RPMI7951 (cell line): ENCODE measurements at regions not wholly inside any gene's neighbourhood (a gene's known extent, or its start where the extent isn't known, plus 50 kb on each side); places are given as distances from the start of the nearest gene placed in this dataset.
"Not testable (repeated sequence)": the region's sequence is repeated elsewhere in the genome, so short reads cannot be mapped to it uniquely, and the experiment has no call there.

Experiments
- DNase-seq: peaks from one replicate; pipeline ENCODE4 v3.0.0-alpha.2; 2012; ENCODE audit warnings: low read depth

DNA sequence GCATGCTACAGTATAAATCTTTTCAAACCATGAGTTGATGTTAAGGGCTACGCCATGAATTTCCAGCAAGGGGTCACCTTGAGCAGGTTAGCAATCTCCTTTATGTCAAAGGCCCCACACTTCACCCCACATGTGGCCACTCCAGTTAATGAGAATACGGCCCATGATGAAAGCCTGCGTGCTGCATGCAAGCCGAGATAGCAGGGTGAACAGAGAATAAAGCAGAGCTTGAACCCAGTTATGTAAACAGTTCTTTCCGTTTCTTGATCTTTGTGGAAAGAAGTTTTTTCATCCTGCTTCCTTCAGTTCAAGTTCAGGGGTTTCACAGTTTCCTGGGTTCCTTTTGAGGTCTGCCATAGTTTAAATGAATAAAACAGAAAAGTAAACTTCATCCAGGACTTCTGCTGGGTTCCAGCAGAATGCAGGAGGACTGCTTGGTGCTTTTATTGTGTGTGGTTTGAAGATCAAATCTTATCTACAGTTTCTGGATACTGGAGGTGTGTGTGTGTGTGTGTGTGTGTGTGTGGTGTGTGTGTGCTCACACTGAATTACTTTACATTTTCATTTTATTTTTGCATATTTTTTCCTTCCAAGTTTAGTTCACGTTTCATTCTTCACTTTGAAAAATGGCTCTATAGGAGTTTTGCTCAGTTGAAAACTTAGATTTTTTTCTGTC, 87.1 kb downstream of the HMHB1 start:
- DNase-seq: no peak

DNA sequence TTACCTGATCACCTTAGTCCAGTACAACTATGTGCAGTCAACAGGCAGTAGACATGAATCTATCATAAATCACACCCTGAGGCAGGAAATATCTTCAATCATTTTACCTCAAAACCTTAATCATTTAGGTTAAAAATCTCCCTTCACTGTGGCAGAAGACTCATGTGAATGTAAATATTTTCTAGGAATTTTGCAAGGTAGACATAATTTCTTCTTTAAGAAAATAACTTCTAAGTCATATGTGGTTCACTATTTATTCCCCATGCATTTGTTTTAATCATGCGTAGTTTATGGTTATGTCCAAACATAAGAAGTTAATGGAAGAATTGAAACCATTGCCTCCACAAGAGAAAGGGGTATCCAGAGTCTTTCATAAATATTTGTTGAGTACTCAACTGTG, 97.0 kb downstream of the HMHB1 start:
- DNase-seq: no peak

DNA sequence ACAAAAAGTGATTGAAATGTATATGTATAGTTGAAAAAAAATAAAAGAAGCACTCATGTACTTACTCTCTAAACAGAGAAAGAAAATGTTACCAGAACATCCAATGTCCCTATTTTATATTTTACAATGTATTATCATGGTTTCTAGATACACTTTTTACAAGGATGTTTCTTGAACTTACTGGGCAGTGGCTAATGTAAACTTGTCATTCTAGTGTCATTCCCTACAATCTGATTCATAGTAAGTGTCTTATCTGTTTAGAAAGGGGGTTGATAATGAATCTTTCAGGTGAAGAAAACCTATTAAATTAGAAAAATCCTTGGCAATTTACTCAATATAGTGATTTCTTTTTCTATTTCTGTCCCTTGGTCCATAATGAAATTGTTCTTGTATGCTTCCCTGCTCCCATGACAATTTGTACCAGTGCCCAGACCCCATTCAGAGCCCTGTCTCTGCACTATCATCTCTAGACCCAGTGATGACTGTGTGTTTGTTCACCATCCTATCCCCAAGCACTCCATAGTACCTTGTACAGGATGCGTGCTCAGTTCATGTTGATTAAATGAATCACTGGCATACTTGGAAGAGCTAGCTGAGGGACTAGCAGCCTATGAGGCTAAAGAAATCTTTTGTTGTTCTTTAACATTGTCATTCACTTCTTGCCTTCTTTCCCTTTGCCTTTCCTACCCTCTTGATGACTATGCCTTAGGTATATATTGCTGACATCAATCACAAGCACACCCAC, 101.2 kb downstream of the HMHB1 start:
- peak; percentile 54 for DNase-seq

DNA sequence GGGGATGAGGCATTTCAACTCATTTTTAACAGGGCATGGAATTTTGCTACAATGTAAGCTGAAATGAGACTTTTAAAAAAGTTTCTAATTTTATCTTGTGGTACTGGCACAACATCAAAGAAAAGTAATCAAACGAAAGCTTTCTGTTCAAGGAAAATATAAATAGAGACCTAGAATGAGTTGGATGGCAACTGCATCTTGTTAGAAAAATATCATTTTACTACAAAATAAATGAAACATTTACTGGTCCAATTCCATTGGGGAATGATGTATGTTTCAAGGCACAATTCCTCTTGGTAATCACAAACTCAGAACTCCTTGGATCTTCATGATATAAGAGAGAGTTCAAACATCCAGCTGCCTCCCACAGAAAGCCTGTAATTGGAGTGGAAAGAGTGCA, 102.8 kb downstream of the HMHB1 start:
- peak; percentile 16 for DNase-seq

DNA sequence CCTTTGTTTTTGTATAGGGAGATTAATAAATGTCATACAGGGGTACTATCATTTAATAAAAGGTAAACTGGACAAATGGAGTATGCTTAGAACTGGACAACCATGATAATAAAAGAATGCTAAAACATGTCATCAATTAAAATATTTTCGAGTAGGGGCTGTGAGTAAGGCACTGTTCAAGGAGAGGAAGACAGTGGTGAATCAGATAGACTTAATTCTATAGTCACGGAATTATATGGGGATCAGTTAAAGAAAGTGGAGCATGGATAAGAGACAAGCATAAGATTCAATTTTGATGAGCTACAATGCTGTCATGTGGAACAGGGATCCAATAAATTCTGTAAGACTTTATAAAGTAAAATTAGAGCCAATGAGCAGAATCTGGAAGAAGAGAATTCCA, 104.5 kb downstream of the HMHB1 start:
- DNase-seq: no peak

DNA sequence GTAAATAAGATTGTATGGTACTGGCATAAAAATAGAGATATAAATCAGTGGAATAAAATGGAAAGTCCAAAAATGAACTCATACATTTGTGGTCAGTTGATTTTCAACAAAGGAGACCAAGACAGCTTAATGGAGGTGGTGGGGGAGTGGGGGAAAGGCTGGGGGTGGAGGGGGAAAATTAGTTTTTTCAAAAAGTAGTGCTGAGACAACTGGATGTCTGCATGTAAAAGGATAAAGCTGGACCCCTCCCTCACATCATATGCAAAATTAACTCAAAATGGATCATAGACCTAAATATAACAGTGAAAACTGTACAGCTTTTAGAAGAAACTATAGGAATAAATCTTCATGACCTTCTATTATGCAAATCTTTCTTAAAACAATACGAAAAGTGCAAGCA, 107.0 kb downstream of the HMHB1 start:
- DNase-seq: no peak

DNA sequence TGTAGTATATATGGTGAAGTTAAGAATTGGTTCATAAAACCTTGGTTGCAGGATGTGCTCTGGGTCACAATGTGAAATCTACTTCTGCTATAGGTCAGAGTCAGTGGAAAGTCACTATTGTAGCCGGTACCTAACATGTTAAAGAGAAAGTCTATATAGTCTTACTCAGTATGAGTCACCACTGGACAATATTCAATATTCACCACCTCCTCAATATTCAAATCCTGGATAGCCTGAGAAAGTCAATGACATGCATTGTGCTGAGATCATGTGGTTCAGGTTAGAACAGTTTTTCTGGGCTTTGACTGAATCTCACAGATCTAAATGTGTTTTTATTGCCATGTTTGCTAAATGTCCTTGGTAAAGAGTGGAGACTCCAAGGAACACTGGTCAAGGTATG, 108.8 kb downstream of the HMHB1 start:
- DNase-seq: peak; percentile 34

DNA sequence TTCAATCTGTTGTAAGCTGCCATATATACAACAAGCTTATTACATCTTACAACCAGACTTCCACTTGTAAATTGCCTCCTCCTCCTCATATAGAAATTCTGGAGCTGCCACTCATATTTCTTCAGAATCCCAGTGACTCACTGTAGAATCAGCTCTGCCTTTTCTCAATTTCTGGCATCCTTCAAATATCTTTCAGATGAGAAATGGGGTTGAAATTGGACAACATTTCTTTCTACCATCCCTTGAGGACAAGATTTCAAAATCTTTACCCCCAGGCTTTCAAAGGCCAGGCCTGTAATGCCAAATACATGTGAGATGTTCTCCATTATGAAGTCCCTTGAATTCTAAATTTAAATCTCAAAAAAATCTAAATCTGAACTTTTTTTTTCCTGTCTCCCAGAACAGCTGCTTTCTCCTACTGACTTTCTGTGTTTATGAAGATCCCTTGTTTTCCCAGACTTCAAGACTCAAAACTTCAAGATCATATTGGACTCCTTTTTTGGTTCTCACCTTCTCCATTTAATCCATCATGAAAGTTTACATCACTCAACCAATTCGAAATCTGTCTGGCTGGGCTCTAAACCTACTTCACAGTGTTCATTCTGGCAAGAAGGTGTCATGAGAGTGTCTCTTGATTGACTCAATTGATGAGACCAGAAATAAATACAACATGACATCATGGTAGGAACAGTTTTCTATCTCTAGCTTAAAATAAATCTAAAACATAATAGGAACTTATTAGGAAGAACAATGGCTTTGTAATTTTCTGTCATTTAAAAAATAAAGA, 109.8 kb downstream of the HMHB1 start:
- peak; percentile 69 for DNase-seq

DNA sequence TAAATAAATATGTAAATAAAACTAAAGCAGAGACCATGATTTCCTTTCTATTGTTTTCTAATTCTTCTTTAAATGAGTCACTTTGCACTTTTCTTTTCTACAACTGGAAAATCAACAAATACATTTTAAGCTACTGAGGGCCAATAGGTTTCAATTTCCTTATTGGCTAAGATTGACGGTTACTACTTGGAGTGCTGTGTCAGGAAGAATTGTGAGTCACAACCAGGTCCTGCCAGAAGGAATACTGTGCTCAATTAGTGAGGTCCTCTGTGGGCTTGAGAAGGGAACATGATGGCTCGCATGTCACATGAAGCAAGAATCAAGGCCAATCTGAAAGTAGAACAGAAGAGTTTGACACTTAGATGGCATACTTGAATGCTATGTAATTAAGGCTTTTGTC, 110.8 kb downstream of the HMHB1 start:
- peak; percentile 64 for DNase-seq

DNA sequence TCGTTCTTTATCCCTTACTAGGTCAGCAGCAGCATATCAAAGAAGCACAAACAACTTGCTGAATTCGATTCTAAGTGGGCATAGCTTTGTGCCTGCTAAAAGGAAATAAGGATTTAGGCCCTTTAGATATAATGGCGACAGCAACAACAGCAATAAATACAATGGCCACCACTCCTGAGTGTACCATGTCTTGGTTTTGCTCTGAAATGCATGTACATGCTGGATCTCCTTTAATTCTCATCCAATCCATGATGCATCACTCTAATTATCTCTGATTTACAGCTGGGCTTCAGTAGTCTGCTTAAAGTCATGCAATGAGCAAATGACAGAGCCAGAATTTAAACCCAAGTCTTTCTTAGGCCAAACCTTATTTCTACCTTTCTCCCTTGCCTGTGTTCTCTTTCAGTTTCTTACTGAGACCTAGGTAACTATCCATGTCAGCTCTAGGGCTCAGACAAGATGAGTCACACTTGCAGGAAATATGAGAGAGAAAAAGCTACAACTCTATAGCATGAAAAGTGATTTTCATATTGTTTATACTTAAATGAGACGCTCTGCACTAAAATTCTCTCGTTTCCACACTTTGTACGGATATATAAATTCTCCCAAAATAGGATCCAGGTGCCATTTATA, 111.8 kb downstream of the HMHB1 start:
- peak; percentile 36 for DNase-seq

DNA sequence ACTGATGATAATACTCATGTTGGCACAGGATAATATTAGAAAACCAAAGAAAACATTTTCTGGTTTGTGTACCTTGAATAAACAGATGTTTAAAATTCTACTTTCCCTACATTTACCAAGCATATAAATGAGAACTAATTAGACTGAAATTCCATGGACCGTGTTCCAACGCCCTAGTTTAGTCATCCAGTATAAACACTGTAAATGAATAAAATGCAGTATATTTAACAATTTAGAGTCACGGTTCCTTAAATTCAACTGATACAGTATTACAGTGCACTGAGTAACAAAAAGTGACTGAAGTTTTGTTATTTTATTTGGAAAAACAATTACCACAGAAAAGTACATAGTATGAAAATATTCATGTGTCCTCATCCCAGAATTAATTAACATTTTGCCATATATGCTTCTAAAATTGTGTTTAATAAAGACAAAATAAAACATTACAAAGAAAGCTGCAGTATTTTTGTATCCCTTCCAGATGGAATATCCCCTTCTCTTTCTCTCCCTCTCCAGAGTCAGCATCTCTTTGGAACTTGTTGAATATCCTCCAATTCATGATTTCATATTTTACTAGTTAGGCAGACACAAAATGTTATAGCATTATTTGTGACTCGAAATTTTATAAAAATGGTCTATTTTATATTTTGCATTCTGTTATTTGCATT, 112.5 kb downstream of the HMHB1 start:
- DNase-seq: no peak

DNA sequence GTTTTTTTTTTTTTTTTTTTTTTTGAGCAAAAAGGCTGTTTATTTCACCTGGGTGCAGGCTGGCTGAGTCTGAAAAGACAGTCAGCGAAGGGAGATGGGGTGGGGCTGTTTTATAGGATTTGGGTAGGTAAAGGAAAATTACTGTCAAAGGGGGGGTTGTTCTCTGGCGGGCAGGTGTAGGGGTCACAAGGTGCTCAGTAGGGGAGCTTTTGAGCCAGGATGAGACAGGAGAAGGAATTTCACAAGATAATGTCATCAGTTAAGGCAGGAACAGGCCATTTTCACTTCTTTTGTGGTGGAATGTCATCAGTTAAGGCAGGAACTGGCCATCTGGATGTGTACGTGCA, 113.0 kb downstream of the HMHB1 start:
- not testable (repeated sequence) for DNase-seq

DNA sequence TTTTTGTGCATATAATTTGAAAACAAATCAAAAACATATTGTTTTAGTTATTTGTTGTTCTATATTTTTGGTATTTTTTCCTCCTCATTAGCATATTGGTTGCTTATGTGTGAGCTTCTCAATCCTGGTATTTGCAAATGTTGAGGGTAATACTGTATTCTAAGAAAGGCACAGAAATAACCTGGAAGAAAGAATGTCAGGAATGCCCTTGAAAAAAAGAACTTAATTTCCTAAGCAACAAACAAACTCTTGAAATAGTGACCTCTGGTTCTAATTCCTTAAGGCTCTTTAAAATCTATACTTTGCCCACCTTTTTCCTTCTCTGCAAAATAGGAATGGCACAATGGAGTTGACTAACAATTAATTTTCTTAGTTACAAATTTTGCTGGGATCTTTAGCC, 117.5 kb downstream of the HMHB1 start:
- DNase-seq: no peak

DNA sequence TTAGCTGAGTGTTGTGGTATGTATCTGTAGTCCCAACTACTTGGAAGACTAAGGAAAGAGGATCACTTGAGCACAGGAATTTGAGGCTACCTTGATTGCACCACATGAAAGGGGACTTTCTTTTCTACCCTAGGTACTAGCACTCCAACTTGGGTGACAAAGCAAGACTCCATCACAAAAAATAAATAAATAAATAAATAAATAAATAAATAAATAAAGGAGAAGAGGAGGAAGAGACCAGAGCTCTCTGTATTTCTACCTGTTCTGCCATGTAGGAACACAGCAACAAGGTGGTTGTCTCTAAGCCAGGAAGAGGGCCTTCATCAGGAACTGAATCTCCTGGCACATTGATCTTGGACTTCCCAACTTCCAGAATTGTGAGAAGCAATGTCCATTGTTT, 118.6 kb downstream of the HMHB1 start:
- DNase-seq: no peak

DNA sequence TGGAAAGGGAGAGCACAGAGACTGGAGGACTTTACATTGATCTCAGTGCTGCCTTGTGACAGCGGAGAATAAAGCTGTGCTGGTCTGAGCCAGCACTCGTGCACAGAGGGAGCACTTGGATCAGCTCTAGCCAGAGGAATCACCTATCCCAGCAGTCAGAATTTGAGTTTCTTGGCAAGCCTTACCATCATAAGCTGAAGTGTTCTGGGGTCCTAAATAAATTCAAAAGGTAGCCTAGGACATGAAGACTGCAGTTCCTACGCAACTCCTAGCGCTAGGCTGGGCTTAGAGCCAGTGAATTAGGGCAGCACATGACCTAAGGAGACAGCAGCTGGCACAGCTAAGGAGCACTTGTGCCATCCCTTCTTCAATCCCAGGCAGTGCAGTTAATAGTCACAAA, 119.5 kb downstream of the HMHB1 start:
- no peak for DNase-seq

DNA sequence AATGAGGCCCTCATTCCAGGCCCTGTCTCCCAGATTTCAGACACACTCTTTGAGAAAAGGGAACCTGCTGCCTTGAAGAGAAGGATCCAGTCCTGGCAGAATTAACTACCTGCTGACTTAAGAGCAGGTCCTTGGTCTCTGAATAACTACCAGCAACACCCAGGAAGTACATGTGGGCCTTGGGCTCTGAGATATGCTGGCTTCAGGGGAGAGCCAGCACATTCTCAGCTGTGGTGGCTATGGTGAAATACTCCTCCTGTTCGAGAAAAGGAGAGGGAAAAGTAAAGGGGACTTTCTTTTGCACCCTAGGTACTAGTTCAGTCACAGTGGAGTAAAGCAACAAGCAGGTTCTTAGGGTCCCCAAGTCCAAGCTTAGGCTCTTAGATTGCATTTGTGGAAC, 120.0 kb downstream of the HMHB1 start:
- no peak for DNase-seq

DNA sequence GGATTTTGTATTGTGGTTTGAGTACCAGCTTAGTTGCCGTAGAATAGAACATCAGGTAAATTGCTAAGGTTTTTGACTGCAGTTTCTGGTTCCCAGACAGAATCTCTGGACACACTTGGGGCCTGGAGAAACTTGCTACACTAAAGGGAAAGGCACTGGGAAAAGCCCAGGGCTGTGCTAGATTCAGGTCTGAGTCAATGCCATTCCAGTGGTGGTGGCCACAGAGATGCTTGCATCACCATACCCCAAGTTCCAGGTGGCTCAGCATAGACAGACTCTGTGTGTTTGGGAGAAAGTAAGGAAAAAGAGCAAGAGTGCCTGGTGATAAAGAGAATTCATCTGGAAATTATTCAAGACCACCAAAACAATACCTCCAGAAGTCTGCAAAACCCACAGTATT, 120.6 kb downstream of the HMHB1 start:
- peak; percentile 4 for DNase-seq

DNA sequence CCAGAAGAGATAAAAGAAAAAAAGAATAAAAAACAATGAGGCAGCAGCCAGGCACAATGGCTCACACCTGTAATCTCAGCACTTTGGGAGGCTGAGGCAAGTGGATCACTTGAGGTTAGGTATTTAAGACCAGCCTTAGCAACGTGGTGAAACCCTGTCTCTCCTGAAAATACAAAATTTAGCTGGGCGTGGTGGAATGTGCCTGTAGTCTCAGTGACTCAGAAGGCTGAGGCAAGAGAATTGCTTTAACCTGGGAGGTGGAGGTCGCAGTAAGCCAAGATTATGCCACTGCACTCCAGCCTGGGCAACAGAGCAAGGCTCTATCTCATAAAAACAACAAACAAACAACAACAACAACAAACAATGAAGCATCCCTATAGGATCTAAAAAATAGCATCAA, 121.5 kb downstream of the HMHB1 start:
- DNase-seq: no peak

DNA sequence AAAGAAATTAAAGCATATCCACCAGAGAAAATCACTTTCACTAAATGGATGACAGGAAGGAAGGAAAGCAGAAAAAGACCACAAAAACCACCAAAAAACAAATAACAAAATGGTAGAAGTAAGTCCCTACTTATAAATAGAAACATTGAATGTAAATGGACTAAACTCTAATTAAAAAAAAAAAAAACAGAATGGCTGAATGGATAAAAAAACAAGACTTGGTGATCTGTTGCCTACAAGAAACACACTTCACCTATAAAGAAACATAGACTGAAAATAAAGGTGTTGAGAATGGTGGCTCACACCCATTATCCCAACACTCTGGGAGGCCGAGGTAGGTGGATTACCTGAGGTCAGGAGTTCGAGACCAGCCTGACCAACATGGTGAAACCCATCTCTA, 122.9 kb downstream of the HMHB1 start:
- DNase-seq: no peak

DNA sequence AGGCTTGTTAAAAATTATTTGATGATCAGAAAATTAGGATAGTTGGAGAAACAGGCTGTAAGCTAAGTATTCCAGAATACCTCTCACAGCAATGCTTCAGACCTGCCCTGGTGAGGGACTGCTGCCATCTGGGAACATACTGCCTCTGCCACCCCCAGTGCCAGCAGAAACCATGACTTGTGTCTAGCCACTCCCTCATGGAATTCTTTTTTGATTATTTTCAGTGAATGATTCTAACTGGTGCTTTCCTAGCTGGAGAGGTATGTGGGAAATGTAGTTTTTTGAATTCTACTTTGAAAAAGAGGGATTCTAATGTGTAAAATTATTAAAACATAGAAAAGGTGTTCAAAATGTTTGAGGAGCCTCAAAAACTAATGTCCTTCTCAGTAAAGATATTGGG, 126.3 kb downstream of the HMHB1 start:
- DNase-seq: no peak

DNA sequence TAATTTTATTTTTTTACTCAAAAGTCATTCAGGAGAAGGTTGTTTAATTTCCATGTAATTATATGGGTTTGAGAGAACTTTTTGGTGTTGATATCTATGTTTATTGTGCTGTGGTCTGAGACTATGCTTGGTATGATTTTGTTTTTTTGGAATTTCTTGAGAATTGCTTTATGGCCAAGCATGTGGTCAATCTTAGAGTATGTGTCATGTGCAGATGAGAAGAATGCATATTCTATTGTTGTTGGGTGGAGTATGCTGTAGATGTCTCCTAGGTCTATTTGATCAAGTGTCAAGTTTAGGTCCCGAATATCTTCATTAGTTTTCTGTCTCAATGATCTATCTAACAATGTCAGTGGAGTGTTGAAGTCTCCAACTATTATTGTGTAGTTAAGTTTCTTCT, 134.9 kb downstream of the HMHB1 start:
- no peak for DNase-seq

DNA sequence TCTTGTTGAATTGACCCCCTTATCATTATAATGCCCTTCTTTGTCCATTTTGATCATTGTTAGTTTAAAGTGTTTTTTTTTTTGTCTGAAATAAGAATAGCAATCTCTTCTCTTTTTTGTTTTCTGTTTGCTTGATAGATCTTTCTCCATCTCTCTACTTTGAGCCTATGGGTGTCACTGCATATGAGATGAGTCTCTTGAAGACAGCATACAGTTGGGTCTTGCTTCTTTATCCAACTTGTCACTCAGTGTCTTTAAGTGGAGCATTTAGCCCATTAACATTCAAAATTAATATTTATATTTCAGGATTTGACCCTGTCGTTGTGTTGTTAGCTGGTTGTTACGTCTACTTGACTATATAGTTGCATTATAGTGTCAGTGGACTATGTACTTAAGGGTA, 135.4 kb downstream of the HMHB1 start:
- DNase-seq: no peak
